Liver (tissue), 3 donors: ENCODE measurements at regions not wholly inside any gene's neighbourhood (a gene's known extent, or its start where the extent isn't known, plus 50 kb on each side); places are given as distances from the start of the nearest gene placed in this dataset.

Source experiments
- CTCF ChIP-seq: fragments of 150-350 bp; IDR thresholded peaks from 2 replicates; pipeline ENCODE4 v1.5.1; 2017; ENCODE audit warnings: improper control_type of control experiment, low read depth, low read length; ENCODE audit not compliant: missing input control
- EGR1 ChIP-seq, 2 donors: IDR thresholded peaks; 2 replicates each; pipeline ENCODE4 v1.6.1; 2016 to 2018; ENCODE audit warnings: antibody characterized with exemption in 2 of 2, low read depth in 2 of 2
- FOXA2 ChIP-seq: IDR thresholded peaks from 2 replicates; pipeline ENCODE4 v1.6.1; 2016; ENCODE audit warnings: antibody characterized with exemption
- MAX ChIP-seq: IDR thresholded peaks from 2 replicates; pipeline ENCODE4 v1.6.1; 2016; ENCODE audit warnings: antibody characterized with exemption
- NR2F2 ChIP-seq: IDR thresholded peaks from 2 replicates; pipeline ENCODE4 v1.6.1; 2016; ENCODE audit warnings: antibody characterized with exemption
- REST ChIP-seq: IDR thresholded peaks from 2 replicates; pipeline ENCODE4 v1.6.1; 2016; ENCODE audit warnings: antibody characterized with exemption, mild to moderate bottlenecking
- RXRA ChIP-seq, 2 donors: IDR thresholded peaks; 2 replicates each; pipeline ENCODE4 v1.6.1; 2017 to 2018; ENCODE audit warnings: antibody characterized with exemption in 2 of 2, mild to moderate bottlenecking in 1 of 2
- SP1 ChIP-seq: IDR thresholded peaks from 2 replicates; pipeline ENCODE4 v1.6.1; 2018; ENCODE audit warnings: antibody characterized with exemption, mild to moderate bottlenecking
- TAF1 ChIP-seq: conservative IDR thresholded peaks from 2 replicates; pipeline ENCODE4 v1.6.1; 2016; ENCODE audit warnings: antibody characterized with exemption, mild to moderate bottlenecking
- YY1 ChIP-seq: IDR thresholded peaks from 2 replicates; pipeline ENCODE4 v1.6.1; 2016; ENCODE audit warnings: antibody characterized with exemption, mild to moderate bottlenecking
- donor health status: healthy.
- donor health status: healthy.

GRCh38 chr6:168145747-168146596, 67.0 kb upstream of the FRMD1 start:
- TF ChIP-seq CTCF (no peak), TAF1 (no peak), SP1 (no peak), FOXA2 (no peak), RXRA (IDR thresholded peaks at IDR 0.05) (no peak), MAX (no peak), EGR1 (IDR thresholded peaks at IDR 0.05; ENCODE audit: low read depth in 2 of 2) (no peak), REST (no peak), YY1 (no peak), NR2F2 (no peak)
